ENCODE measurements at regions not wholly inside any gene's neighbourhood (a gene's known extent, or its start where the extent isn't known, plus 50 kb on each side); places are given as distances from the start of the nearest gene placed in this dataset.

GRCh38 chr13:108561149-108561548 lies 68.3 kb upstream of the MYO16 start:
- CTCF ChIA-PET, result no interaction called here
- no peak for DNase-seq (ENCODE audit: extremely low spot score)
- POLR2A ChIA-PET, result no interaction called here
- TF ChIP-seq NFRKB (IDR thresholded peaks at IDR 0.05) (no peak), FOXA1 (IDR thresholded peaks at IDR 0.05) (no peak), CTBP1 (IDR thresholded peaks at IDR 0.05; ENCODE audit: borderline replicate concordance) (no peak)

GRCh38 chr13:108566413-108567170 lies 62.8 kb upstream of the MYO16 start:
- no peak for TF ChIP-seq SUZ12 (IDR thresholded peaks at IDR 0.05)
- no peak for TF ChIP-seq ZNF384 (IDR thresholded peaks at IDR 0.05)
- TF ChIP-seq TARDBP (IDR thresholded peaks at IDR 0.05), result no peak
- no peak for TF ChIP-seq HDGF (IDR thresholded peaks at IDR 0.05; ENCODE audit: borderline replicate concordance)
- TF ChIP-seq SP1 (IDR thresholded peaks at IDR 0.05), result no peak
- TF ChIP-seq NFRKB (IDR thresholded peaks at IDR 0.05), result no peak
- TF ChIP-seq BHLHE40 (IDR thresholded peaks at IDR 0.05; ENCODE audit: borderline replicate concordance), result no peak
- TF ChIP-seq L3MBTL2 (conservative IDR thresholded peaks at IDR 0.05), result no peak
- no peak for TF ChIP-seq ELF4 (IDR thresholded peaks at IDR 0.05)
- TF ChIP-seq FOXM1 (IDR thresholded peaks at IDR 0.05; ENCODE audit: borderline replicate concordance), result no peak
- no peak for TF ChIP-seq ARNT (IDR thresholded peaks at IDR 0.05)
- TF ChIP-seq LEF1 (IDR thresholded peaks at IDR 0.05; ENCODE audit: borderline replicate concordance), result no peak
- TF ChIP-seq CTBP1 (IDR thresholded peaks at IDR 0.05; ENCODE audit: borderline replicate concordance), result no peak
- ChIA-PET CTCF (no interaction called here), POLR2A (no interaction called here)
- DNase-seq (ENCODE audit: extremely low spot score), result no peak

GRCh38 chr13:108572782-108573211 lies 56.6 kb upstream of the MYO16 start:
- TF ChIP-seq BHLHE40 (IDR thresholded peaks at IDR 0.05; ENCODE audit: borderline replicate concordance) (no peak), PKNOX1 (IDR thresholded peaks at IDR 0.05) (no peak), ZNF384 (IDR thresholded peaks at IDR 0.05) (no peak), FOXM1 (IDR thresholded peaks at IDR 0.05; ENCODE audit: borderline replicate concordance) (no peak), HDGF (IDR thresholded peaks at IDR 0.05; ENCODE audit: borderline replicate concordance) (no peak), SP1 (IDR thresholded peaks at IDR 0.05) (no peak), ELF4 (IDR thresholded peaks at IDR 0.05) (no peak)
- ChIA-PET POLR2A (no interaction called here), CTCF (no interaction called here)
- no peak for DNase-seq (ENCODE audit: extremely low spot score)

DNA sequence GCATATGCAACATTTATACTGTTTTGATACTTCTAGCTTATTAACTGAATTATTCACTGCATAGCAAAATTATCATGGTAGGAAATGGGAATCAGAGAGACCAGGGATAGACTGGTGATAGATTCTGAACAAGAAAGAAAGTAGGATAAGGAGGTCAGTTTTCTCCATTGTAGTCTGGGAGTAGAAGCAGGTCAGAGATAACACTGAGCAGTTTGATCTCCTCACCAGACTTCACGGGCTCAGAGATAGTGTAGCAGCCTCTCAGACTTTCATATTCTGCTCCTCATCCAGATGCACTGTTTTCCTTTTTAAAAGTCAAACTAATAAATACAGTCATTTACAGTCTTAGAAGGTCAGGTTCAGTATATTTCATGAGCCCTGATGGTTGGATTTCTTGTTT lies 56.0 kb upstream of the MYO16 start:
- POLR2A ChIA-PET, result no interaction called here
- no peak for DNase-seq (ENCODE audit: extremely low spot score)
- TF ChIP-seq CTBP1 (IDR thresholded peaks at IDR 0.05; ENCODE audit: borderline replicate concordance) (no peak), NFRKB (IDR thresholded peaks at IDR 0.05) (no peak), ELF4 (IDR thresholded peaks at IDR 0.05) (no peak), ARNT (IDR thresholded peaks at IDR 0.05) (no peak), FOXM1 (IDR thresholded peaks at IDR 0.05; ENCODE audit: borderline replicate concordance) (no peak), PKNOX1 (IDR thresholded peaks at IDR 0.05) (no peak), FOXA1 (IDR thresholded peaks at IDR 0.05) (no peak), SUZ12 (IDR thresholded peaks at IDR 0.05) (no peak), TARDBP (IDR thresholded peaks at IDR 0.05) (no peak), SP1 (IDR thresholded peaks at IDR 0.05) (no peak), FOXK2 (IDR thresholded peaks at IDR 0.05) (no peak), HDGF (IDR thresholded peaks at IDR 0.05; ENCODE audit: borderline replicate concordance) (no peak), BHLHE40 (IDR thresholded peaks at IDR 0.05; ENCODE audit: borderline replicate concordance) (no peak), ZNF384 (IDR thresholded peaks at IDR 0.05) (no peak), LEF1 (IDR thresholded peaks at IDR 0.05; ENCODE audit: borderline replicate concordance) (no peak), L3MBTL2 (conservative IDR thresholded peaks at IDR 0.05) (no peak)
- CTCF ChIA-PET, result no interaction called here

DNA sequence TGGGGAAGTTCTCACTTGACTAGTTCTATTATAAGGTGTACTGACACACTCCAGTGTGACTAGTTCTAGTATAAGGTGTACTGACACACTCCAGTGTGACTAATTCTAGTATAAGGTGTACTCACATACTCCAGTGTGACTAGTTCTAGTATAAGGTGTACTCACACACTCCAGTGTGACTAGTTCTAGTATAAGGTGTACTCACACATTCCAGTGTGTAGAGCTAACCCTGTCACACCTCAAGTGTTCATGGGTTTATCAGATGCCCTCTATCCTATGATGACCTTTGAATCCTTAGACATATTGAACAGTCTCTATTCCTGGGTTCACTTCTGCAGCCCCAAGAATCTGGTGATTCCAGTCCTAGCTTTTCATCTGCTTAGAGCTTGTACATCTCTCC lies 54.6 kb upstream of the MYO16 start:
- ChIA-PET POLR2A (no interaction called here), CTCF (no interaction called here)
- no peak for TF ChIP-seq BHLHE40 (IDR thresholded peaks at IDR 0.05; ENCODE audit: borderline replicate concordance)
- TF ChIP-seq TARDBP (IDR thresholded peaks at IDR 0.05), result no peak
- no peak for TF ChIP-seq PKNOX1 (IDR thresholded peaks at IDR 0.05)
- TF ChIP-seq HDGF (IDR thresholded peaks at IDR 0.05; ENCODE audit: borderline replicate concordance), result no peak
- TF ChIP-seq FOXK2 (IDR thresholded peaks at IDR 0.05), result no peak
- no peak for TF ChIP-seq SP1 (IDR thresholded peaks at IDR 0.05)
- no peak for TF ChIP-seq ELF4 (IDR thresholded peaks at IDR 0.05)
- DNase-seq (ENCODE audit: extremely low spot score), result no peak

- no peak for TF ChIP-seq ZNF384 (IDR thresholded peaks at IDR 0.05)
- no peak for TF ChIP-seq SP1 (IDR thresholded peaks at IDR 0.05)
- TF ChIP-seq TARDBP (IDR thresholded peaks at IDR 0.05), result no peak
- no peak for TF ChIP-seq ELF4 (IDR thresholded peaks at IDR 0.05)
- TF ChIP-seq FOXM1 (IDR thresholded peaks at IDR 0.05; ENCODE audit: borderline replicate concordance), result no peak
- TF ChIP-seq L3MBTL2 (conservative IDR thresholded peaks at IDR 0.05), result no peak
- TF ChIP-seq ARNT (IDR thresholded peaks at IDR 0.05), result no peak
- TF ChIP-seq BHLHE40 (IDR thresholded peaks at IDR 0.05; ENCODE audit: borderline replicate concordance), result no peak
- no peak for TF ChIP-seq FOXA1 (IDR thresholded peaks at IDR 0.05)
- no peak for TF ChIP-seq LEF1 (IDR thresholded peaks at IDR 0.05; ENCODE audit: borderline replicate concordance)
- no peak for TF ChIP-seq CTBP1 (IDR thresholded peaks at IDR 0.05; ENCODE audit: borderline replicate concordance)
- no peak for TF ChIP-seq FOXK2 (IDR thresholded peaks at IDR 0.05)
- TF ChIP-seq HDGF (IDR thresholded peaks at IDR 0.05; ENCODE audit: borderline replicate concordance), result no peak
- no peak for TF ChIP-seq NFRKB (IDR thresholded peaks at IDR 0.05)
- no peak for TF ChIP-seq SUZ12 (IDR thresholded peaks at IDR 0.05)
- TF ChIP-seq PKNOX1 (IDR thresholded peaks at IDR 0.05), result no peak
- ChIA-PET CTCF (no interaction called here), POLR2A (no interaction called here)
- DNase-seq (ENCODE audit: extremely low spot score), result no peak
Measured at GRCh38 chr13:108575430-108575829, 54.0 kb upstream of the MYO16 start.
